ENCODE measurements at regions not wholly inside any gene's neighbourhood (a gene's known extent, or its start where the extent isn't known, plus 50 kb on each side); places are given as distances from the start of the nearest gene placed in this dataset.

- no peak for DNase-seq (ENCODE audit: low spot score)
Measured at GRCh38 chr9:13755551-13755950, 476.1 kb upstream of the MPDZ start.

- DNase-seq (ENCODE audit: low spot score), result no peak
Measured at GRCh38 chr9:13750639-13751038, 471.1 kb upstream of the MPDZ start.

GRCh38 chr9:13750061-13750460 lies 470.6 kb upstream of the MPDZ start:
- DNase-seq (ENCODE audit: low spot score), result no peak

GRCh38 chr9:13746876-13747275 lies 467.4 kb upstream of the MPDZ start:
- no peak for DNase-seq (ENCODE audit: low spot score)

- no peak for DNase-seq (ENCODE audit: low spot score)
Measured at GRCh38 chr9:13744261-13744901, 464.9 kb upstream of the MPDZ start.

- no peak for DNase-seq (ENCODE audit: low spot score)
Measured at GRCh38 chr9:13737885-13738284, 458.4 kb upstream of the MPDZ start.

- no peak for DNase-seq (ENCODE audit: low spot score)
Measured at GRCh38 chr9:13735181-13735580, 455.7 kb upstream of the MPDZ start.

- DNase-seq (ENCODE audit: low spot score), result no peak
Measured at GRCh38 chr9:13734601-13735000, 455.1 kb upstream of the MPDZ start.

GRCh38 chr9:13732290-13732689 lies 452.8 kb upstream of the MPDZ start:
- no peak for DNase-seq (ENCODE audit: low spot score)

GRCh38 chr9:13731637-13732036 lies 452.1 kb upstream of the MPDZ start:
- DNase-seq (ENCODE audit: low spot score), result no peak

GRCh38 chr9:13729955-13730354 lies 450.5 kb upstream of the MPDZ start:
- DNase-seq (ENCODE audit: low spot score), result no peak

GRCh38 chr9:13728917-13729811 lies 449.7 kb upstream of the MPDZ start:
- DNase-seq (ENCODE audit: low spot score), result no peak

GRCh38 chr9:13728131-13728530 lies 448.6 kb upstream of the MPDZ start:
- no peak for DNase-seq (ENCODE audit: low spot score)

GRCh38 chr9:13726746-13727145 lies 447.3 kb upstream of the MPDZ start:
- no peak for DNase-seq (ENCODE audit: low spot score)

GRCh38 chr9:13725516-13725915 lies 446.0 kb upstream of the MPDZ start:
- no peak for DNase-seq (ENCODE audit: low spot score)

- DNase-seq (ENCODE audit: low spot score), result no peak
Measured at GRCh38 chr9:13721481-13722235, 442.2 kb upstream of the MPDZ start.

- DNase-seq (ENCODE audit: low spot score), result no peak
Measured at GRCh38 chr9:13719981-13720676, 440.6 kb upstream of the MPDZ start.

GRCh38 chr9:13719446-13719845 lies 440.0 kb upstream of the MPDZ start:
- DNase-seq (ENCODE audit: low spot score), result no peak

GRCh38 chr9:13718539-13718938 lies 439.0 kb upstream of the MPDZ start:
- DNase-seq (ENCODE audit: low spot score), result no peak

GRCh38 chr9:13718086-13718485 lies 438.6 kb upstream of the MPDZ start:
- DNase-seq (ENCODE audit: low spot score), result no peak

GRCh38 chr9:13717322-13718054 lies 438.0 kb upstream of the MPDZ start:
- DNase-seq (ENCODE audit: low spot score), result no peak

All from ecto neural progenitor cell (in vitro differentiated cells).